ENCODE measurements at regions not wholly inside any gene's neighbourhood (a gene's known extent, or its start where the extent isn't known, plus 50 kb on each side); places are given as distances from the start of the nearest gene placed in this dataset.
A peak's percentile ranks its signal among the peaks of the same experiment; 100 is the strongest.
"Not testable (repeated sequence)": the region's sequence is repeated elsewhere in the genome, so short reads cannot be mapped to it uniquely, and the experiment has no call there.

- not testable (repeated sequence) for DNase-seq
Observed at GRCh38 chr4:4048227-4048626, 178.5 kb downstream of the OTOP1 start.

- DNase-seq = not testable (repeated sequence)
Observed at GRCh38 chr4:4050781-4051180, 175.9 kb downstream of the OTOP1 start.

GRCh38 chr4:4052933-4053332 lies 173.8 kb downstream of the OTOP1 start:
- not testable (repeated sequence) for DNase-seq

GRCh38 chr4:4057226-4057625 lies 169.5 kb downstream of the OTOP1 start:
- DNase-seq = not testable (repeated sequence)

GRCh38 chr4:4084171-4084570 lies 142.6 kb downstream of the OTOP1 start:
- DNase-seq = not testable (repeated sequence)

- not testable (repeated sequence) for DNase-seq
Observed at GRCh38 chr4:4089716-4090419, 136.9 kb downstream of the OTOP1 start.

GRCh38 chr4:4090720-4091119 lies 136.0 kb downstream of the OTOP1 start:
- not testable (repeated sequence) for DNase-seq

- DNase-seq = not testable (repeated sequence)
Observed at GRCh38 chr4:4092159-4092558, 134.6 kb downstream of the OTOP1 start.

- DNase-seq = not testable (repeated sequence)
Observed at GRCh38 chr4:4099610-4100009, 127.1 kb downstream of the OTOP1 start.

- DNase-seq = not testable (repeated sequence)
Observed at GRCh38 chr4:4106923-4107322, 119.8 kb downstream of the OTOP1 start.

GRCh38 chr4:4107411-4108107 lies 119.2 kb downstream of the OTOP1 start:
- not testable (repeated sequence) for DNase-seq

GRCh38 chr4:4115381-4115780 lies 111.3 kb downstream of the OTOP1 start:
- not testable (repeated sequence) for DNase-seq

- peak; percentile 0 for DNase-seq
Observed at GRCh38 chr4:4116901-4117300, 109.8 kb downstream of the OTOP1 start.

GRCh38 chr4:4134368-4134767 lies 92.4 kb downstream of the OTOP1 start:
- DNase-seq = not testable (repeated sequence)

GRCh38 chr4:4136621-4137020 lies 90.1 kb downstream of the OTOP1 start:
- not testable (repeated sequence) for DNase-seq
